ENCODE measurements at regions not wholly inside any gene's neighbourhood (a gene's known extent, or its start where the extent isn't known, plus 50 kb on each side); places are given as distances from the start of the nearest gene placed in this dataset.

GRCh38 chr9:135320331-135320730, 159.3 kb upstream of the PPP1R26 start:
- no peak overlapping the region for H3K18ac ChIP-seq (ENCODE audit: low read depth in 1 of 2, low read length in 2 of 2)
- H2AK5ac ChIP-seq (ENCODE audit: low read length, severe bottlenecking) = no peak overlapping the region
- no peak overlapping the region for H2BK120ac ChIP-seq (ENCODE audit: low read depth, low read length)
- no peak overlapping the region for H2BK12ac ChIP-seq (ENCODE audit: low read length in 2 of 2)
- H3K4ac ChIP-seq (ENCODE audit: low read depth in 1 of 2, low read length in 2 of 2) = no peak overlapping the region
- H3K4me3 ChIP-seq (ENCODE audit: insufficient read depth in 1 of 2, low read depth in 1 of 2, low read length in 2 of 2) = no peak overlapping the region
- no peak overlapping the region for H3K4me2 ChIP-seq (ENCODE audit: low read length, poor library complexity, severe bottlenecking)
- H4K91ac ChIP-seq (ENCODE audit: low read length) = no peak overlapping the region
- no peaks in the 10 kb centered on the region for H3K36me3 ChIP-seq (ENCODE audit: control insufficient read depth in 1 of 2, insufficient read depth in 2 of 2, low read depth in 1 of 2, low read length in 2 of 2)
- no peaks in the 10 kb centered on the region for H3K27me3 ChIP-seq (ENCODE audit: control insufficient read depth in 1 of 2, insufficient read depth in 1 of 2, low read length in 2 of 2)
- no peak overlapping the region for H4K8ac ChIP-seq (ENCODE audit: low read length)
- H2AFZ ChIP-seq (ENCODE audit: low read depth, low read length) = no peak overlapping the region
- no peak overlapping the region for H3K23ac ChIP-seq (ENCODE audit: low read length in 2 of 2)
- H3K9ac ChIP-seq (ENCODE audit: low read length) = no peak overlapping the region
- no peaks in the 10 kb centered on the region for H3K9me3 ChIP-seq (ENCODE audit: control insufficient read depth, low read length)
- H2BK15ac ChIP-seq (ENCODE audit: low read depth, poor library complexity, severe bottlenecking) = no peak overlapping the region
- no peak overlapping the region for H2BK5ac ChIP-seq (ENCODE audit: low read depth, low read length, poor library complexity, severe bottlenecking)
- no peak overlapping the region for H3K14ac ChIP-seq (ENCODE audit: low read length in 2 of 2)
- no peak for DNase-seq
- H3K4me1 ChIP-seq (ENCODE audit: control insufficient read depth, insufficient read depth, low read depth, low read length) = no peaks in the 10 kb centered on the region
- WGBS = 89% methylated on average over 4 of the region's 6 CpGs
- no peak overlapping the region for H3K27ac ChIP-seq (ENCODE audit: low read length, poor library complexity, severe bottlenecking)
- H3K79me1 ChIP-seq (replicated peaks; ENCODE audit: low read length, poor library complexity, severe bottlenecking) = no peaks in the 10 kb centered on the region

DNA sequence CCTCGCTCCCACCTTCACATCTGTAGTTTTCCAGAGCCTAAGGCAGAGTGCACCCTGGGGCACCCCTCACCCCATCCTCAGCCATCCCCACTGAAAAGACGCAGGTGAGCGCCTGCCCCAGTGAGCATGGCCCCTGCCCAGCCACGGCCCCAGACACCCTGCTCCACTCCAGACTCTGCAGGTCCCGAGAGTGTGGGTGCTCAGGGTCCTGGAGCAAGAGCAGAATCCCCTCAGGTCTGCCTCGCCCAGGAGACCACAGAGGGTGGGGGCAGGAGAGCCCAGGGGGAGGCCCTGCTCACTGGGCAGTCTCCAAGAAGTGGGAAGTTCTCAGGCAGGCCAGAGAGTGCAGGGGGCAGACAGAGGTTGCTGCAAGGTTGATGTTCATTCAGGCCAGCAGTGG, 158.6 kb upstream of the PPP1R26 start:
- no peak overlapping the region for H2AK5ac ChIP-seq (ENCODE audit: low read length, severe bottlenecking)
- 96% methylated on average over 5 of the region's 6 CpGs for WGBS
- H3K23ac ChIP-seq (ENCODE audit: low read length in 2 of 2) = no peak overlapping the region
- no peak overlapping the region for H3K4me2 ChIP-seq (ENCODE audit: low read length, poor library complexity, severe bottlenecking)
- no peak overlapping the region for H3K14ac ChIP-seq (ENCODE audit: low read length in 2 of 2)
- no peak overlapping the region for H2BK12ac ChIP-seq (ENCODE audit: low read length in 2 of 2)
- no peak overlapping the region for H3K4ac ChIP-seq (ENCODE audit: low read depth in 1 of 2, low read length in 2 of 2)
- H3K79me1 ChIP-seq (replicated peaks; ENCODE audit: low read length, poor library complexity, severe bottlenecking) = no peaks in the 10 kb centered on the region
- no peaks in the 10 kb centered on the region for H3K9me3 ChIP-seq (ENCODE audit: control insufficient read depth, low read length)
- no peak overlapping the region for H2BK120ac ChIP-seq (ENCODE audit: low read depth, low read length)
- H2BK5ac ChIP-seq (ENCODE audit: low read depth, low read length, poor library complexity, severe bottlenecking) = no peak overlapping the region
- no peak overlapping the region for H3K9ac ChIP-seq (ENCODE audit: low read length)
- H3K4me3 ChIP-seq (ENCODE audit: insufficient read depth in 1 of 2, low read depth in 1 of 2, low read length in 2 of 2) = no peak overlapping the region
- no peak overlapping the region for H2BK15ac ChIP-seq (ENCODE audit: low read depth, poor library complexity, severe bottlenecking)
- no peak overlapping the region for H4K8ac ChIP-seq (ENCODE audit: low read length)
- no peaks in the 10 kb centered on the region for H3K27me3 ChIP-seq (ENCODE audit: control insufficient read depth in 1 of 2, insufficient read depth in 1 of 2, low read length in 2 of 2)
- H3K27ac ChIP-seq (ENCODE audit: low read length, poor library complexity, severe bottlenecking) = no peak overlapping the region
- DNase-seq = no peak
- no peaks in the 10 kb centered on the region for H3K4me1 ChIP-seq (ENCODE audit: control insufficient read depth, insufficient read depth, low read depth, low read length)
- no peak overlapping the region for H2AFZ ChIP-seq (ENCODE audit: low read depth, low read length)
- H3K36me3 ChIP-seq (ENCODE audit: control insufficient read depth in 1 of 2, insufficient read depth in 2 of 2, low read depth in 1 of 2, low read length in 2 of 2) = no peaks in the 10 kb centered on the region
- no peak overlapping the region for H4K91ac ChIP-seq (ENCODE audit: low read length)
- no peak overlapping the region for H3K18ac ChIP-seq (ENCODE audit: low read depth in 1 of 2, low read length in 2 of 2)

DNA sequence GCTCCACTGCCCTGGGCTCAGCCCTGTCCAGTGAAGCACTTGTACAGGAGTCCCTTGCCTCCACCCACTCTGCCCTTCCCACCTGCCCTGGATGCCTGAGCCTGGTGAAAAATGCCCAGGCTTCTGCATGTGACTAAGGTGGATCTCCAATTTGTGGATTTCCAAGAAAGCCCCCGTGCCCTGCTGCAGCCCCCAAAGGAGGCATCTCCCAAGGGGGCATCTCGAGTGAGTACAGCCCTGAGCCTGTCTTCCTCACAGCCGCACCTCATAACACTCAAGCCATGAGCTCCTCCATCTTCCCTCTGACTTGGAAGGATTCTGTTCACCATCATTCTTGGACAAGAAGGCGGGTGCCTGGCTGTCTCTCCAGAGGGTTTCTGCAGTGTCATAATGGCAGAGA, 158.0 kb upstream of the PPP1R26 start:
- no peak for DNase-seq
- Histone ChIP-seq H4K91ac (ENCODE audit: low read length) (no peak overlapping the region), H3K4ac (ENCODE audit: low read depth in 1 of 2, low read length in 2 of 2) (no peak overlapping the region), H3K9ac (ENCODE audit: low read length) (no peak overlapping the region), H2AFZ (ENCODE audit: low read depth, low read length) (no peak overlapping the region), H3K4me3 (ENCODE audit: insufficient read depth in 1 of 2, low read depth in 1 of 2, low read length in 2 of 2) (no peak overlapping the region), H3K4me1 (ENCODE audit: control insufficient read depth, insufficient read depth, low read depth, low read length) (no peaks in the 10 kb centered on the region), H4K8ac (ENCODE audit: low read length) (no peak overlapping the region), H2BK5ac (ENCODE audit: low read depth, low read length, poor library complexity, severe bottlenecking) (no peak overlapping the region), H3K79me1 (replicated peaks; ENCODE audit: low read length, poor library complexity, severe bottlenecking) (no peaks in the 10 kb centered on the region), H3K4me2 (ENCODE audit: low read length, poor library complexity, severe bottlenecking) (no peak overlapping the region), H3K9me3 (ENCODE audit: control insufficient read depth, low read length) (peaks cover 2% of the 10 kb centered on the region), H2BK120ac (ENCODE audit: low read depth, low read length) (no peak overlapping the region), H3K14ac (ENCODE audit: low read length in 2 of 2) (no peak overlapping the region), H2AK5ac (ENCODE audit: low read length, severe bottlenecking) (no peak overlapping the region), H3K18ac (ENCODE audit: low read depth in 1 of 2, low read length in 2 of 2) (no peak overlapping the region), H2BK15ac (ENCODE audit: low read depth, poor library complexity, severe bottlenecking) (no peak overlapping the region), H2BK12ac (ENCODE audit: low read length in 2 of 2) (no peak overlapping the region), H3K27ac (ENCODE audit: low read length, poor library complexity, severe bottlenecking) (no peak overlapping the region), H3K23ac (ENCODE audit: low read length in 2 of 2) (no peak overlapping the region), H3K27me3 (ENCODE audit: control insufficient read depth in 1 of 2, insufficient read depth in 1 of 2, low read length in 2 of 2) (no peaks in the 10 kb centered on the region), H3K36me3 (ENCODE audit: control insufficient read depth in 1 of 2, insufficient read depth in 2 of 2, low read depth in 1 of 2, low read length in 2 of 2) (no peaks in the 10 kb centered on the region)
- WGBS = 53% methylated on average over 4 of the region's 4 CpGs

GRCh38 chr9:135324329-135324728, 155.3 kb upstream of the PPP1R26 start:
- no peak overlapping the region for H2BK15ac ChIP-seq (ENCODE audit: low read depth, poor library complexity, severe bottlenecking)
- no peak overlapping the region for H3K27ac ChIP-seq (ENCODE audit: low read length, poor library complexity, severe bottlenecking)
- H3K36me3 ChIP-seq (ENCODE audit: control insufficient read depth in 1 of 2, insufficient read depth in 2 of 2, low read depth in 1 of 2, low read length in 2 of 2) = no peaks in the 10 kb centered on the region
- 88% methylated on average over 5 of the region's 6 CpGs for WGBS
- no peak overlapping the region for H4K91ac ChIP-seq (ENCODE audit: low read length)
- no peak overlapping the region for H3K23ac ChIP-seq (ENCODE audit: low read length in 2 of 2)
- H3K4me3 ChIP-seq (ENCODE audit: insufficient read depth in 1 of 2, low read depth in 1 of 2, low read length in 2 of 2) = no peak overlapping the region
- no peak overlapping the region for H3K4me2 ChIP-seq (ENCODE audit: low read length, poor library complexity, severe bottlenecking)
- H3K27me3 ChIP-seq (ENCODE audit: control insufficient read depth in 1 of 2, insufficient read depth in 1 of 2, low read length in 2 of 2) = no peaks in the 10 kb centered on the region
- H3K14ac ChIP-seq (ENCODE audit: low read length in 2 of 2) = no peak overlapping the region
- H2BK120ac ChIP-seq (ENCODE audit: low read depth, low read length) = no peak overlapping the region
- no peak overlapping the region for H4K8ac ChIP-seq (ENCODE audit: low read length)
- no peaks in the 10 kb centered on the region for H3K79me1 ChIP-seq (replicated peaks; ENCODE audit: low read length, poor library complexity, severe bottlenecking)
- no peak overlapping the region for H3K9ac ChIP-seq (ENCODE audit: low read length)
- no peak overlapping the region for H2AK5ac ChIP-seq (ENCODE audit: low read length, severe bottlenecking)
- peaks cover 7% of the 10 kb centered on the region for H3K9me3 ChIP-seq (ENCODE audit: control insufficient read depth, low read length)
- H3K18ac ChIP-seq (ENCODE audit: low read depth in 1 of 2, low read length in 2 of 2) = no peak overlapping the region
- no peak for DNase-seq
- no peak overlapping the region for H2BK12ac ChIP-seq (ENCODE audit: low read length in 2 of 2)
- H3K4ac ChIP-seq (ENCODE audit: low read depth in 1 of 2, low read length in 2 of 2) = no peak overlapping the region
- no peak overlapping the region for H2BK5ac ChIP-seq (ENCODE audit: low read depth, low read length, poor library complexity, severe bottlenecking)
- no peaks in the 10 kb centered on the region for H3K4me1 ChIP-seq (ENCODE audit: control insufficient read depth, insufficient read depth, low read depth, low read length)
- no peak overlapping the region for H2AFZ ChIP-seq (ENCODE audit: low read depth, low read length)

Measured in mesenchymal stem cell (in vitro differentiated cells and primary cell).